GM21390 (cell line): ENCODE measurements at regions not wholly inside any gene's neighbourhood (a gene's known extent, or its start where the extent isn't known, plus 50 kb on each side); places are given as distances from the start of the nearest gene placed in this dataset.
"Not testable (repeated sequence)": the region's sequence is repeated elsewhere in the genome, so short reads cannot be mapped to it uniquely, and the experiment has no call there.

ENCODE experiments used
- ATAC-seq: cut with Tn5 transposase; IDR thresholded peaks from one replicate; pipeline ENCODE4 v1.9.1; 2021; ENCODE audit not compliant: unreplicated experiment

DNA sequence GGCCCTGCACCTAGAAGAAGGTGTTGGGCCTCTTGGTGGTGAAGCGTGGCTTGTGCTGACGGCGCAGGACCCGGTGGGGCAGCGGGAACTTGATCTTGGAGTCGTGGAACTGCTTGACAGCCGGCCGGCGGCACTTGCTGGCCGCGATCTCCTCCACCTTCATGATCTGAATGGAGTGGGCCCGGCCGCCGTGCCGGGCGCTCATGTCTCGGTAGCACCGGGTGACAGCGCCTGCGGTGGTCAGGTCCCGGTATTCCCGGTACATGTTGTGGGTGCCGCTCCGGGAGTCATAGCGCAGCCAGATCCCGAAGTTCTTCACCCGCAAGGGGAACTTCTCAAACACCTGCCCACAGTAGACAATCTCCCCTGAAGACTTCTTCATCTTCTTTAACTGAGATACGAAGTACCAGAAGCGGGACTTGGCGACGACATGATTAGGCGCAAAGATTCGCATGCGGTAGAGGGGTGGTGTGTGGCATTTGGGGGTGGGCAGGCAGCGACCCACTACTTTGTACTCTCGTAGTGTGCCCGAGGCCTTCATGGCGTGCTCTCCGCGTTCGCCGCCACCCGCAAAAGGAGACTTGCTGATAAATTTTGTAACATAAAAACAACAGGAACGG lies 92.1 kb upstream of the MSH6 start:
- not testable (repeated sequence) for ATAC-seq

DNA sequence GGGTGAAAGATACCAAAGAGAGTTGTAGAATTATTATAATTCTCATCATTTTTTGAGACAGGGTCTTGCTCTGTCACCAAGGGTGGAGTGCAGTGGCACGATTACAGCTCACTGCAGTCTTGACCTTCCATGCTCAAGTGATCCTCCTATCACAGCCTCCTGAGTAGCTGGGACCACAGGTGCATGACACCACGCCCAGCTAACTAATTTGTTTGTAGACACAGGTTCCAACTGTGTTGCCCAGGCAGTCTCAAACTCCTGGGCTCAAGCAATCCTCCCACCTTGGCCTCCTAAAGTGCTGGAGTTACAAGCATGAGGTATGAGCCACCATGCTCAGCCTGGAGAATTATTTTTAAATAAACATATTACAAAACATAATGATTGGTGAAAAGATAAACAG lies 92.8 kb upstream of the MSH6 start:
- ATAC-seq: no peak

DNA sequence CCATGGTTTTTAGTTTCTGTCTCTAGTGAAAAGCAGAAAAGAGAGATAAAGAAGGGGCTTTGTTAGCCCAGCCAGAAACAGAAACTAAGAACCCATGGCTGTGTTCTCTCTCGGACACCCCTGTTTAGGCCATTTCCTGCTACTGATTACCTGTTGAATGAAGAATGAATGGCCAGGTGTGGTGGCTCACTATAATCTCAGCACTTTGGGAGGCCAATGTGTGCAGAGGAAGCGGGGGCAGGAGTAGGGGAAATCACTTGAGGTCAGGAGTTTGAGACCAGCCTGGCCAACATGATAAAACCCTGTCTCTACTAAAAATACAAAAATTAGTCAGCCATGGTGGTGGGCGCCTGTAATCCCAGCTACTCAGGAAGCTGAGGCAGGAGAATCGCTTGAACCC lies 93.8 kb upstream of the MSH6 start:
- ATAC-seq: peak; percentile 80

DNA sequence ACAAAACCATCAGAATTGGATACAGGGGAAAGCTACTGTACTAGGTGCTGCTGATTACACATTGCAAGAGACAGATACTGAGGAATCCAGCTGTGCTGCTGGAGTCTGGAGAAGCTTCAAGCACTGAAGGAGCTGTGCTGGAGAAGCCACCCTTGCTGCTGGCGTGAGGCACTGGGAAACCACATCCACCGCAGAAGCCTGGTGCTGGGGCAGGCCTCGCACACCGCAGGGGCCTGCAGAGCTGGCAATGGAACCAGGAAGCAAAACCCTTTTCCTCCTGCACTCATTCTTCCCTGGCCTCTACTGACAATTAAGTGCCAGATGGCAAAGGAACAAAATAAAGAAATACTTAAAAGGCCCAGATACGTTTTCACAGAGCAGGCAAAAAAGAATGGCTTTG lies 94.4 kb upstream of the MSH6 start:
- no peak for ATAC-seq

DNA sequence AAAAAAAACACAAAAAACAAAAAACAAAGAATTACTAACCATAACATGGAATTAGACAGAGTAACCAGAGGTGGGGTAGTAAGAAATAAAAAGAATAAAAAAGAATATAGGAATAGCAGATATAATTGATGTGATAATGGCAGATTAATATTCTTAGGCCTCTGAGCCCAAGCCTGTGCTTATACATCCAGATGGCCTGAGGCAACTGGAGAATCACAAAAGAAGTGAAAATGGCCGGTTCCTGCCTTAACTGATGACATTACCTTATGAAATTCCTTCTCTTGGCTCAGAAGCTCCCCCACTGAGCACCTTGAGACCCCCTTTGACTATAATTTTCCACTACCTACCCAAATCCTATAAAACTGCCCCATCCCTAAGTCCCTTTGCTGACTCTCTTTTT lies 95.1 kb upstream of the MSH6 start:
- no peak for ATAC-seq

DNA sequence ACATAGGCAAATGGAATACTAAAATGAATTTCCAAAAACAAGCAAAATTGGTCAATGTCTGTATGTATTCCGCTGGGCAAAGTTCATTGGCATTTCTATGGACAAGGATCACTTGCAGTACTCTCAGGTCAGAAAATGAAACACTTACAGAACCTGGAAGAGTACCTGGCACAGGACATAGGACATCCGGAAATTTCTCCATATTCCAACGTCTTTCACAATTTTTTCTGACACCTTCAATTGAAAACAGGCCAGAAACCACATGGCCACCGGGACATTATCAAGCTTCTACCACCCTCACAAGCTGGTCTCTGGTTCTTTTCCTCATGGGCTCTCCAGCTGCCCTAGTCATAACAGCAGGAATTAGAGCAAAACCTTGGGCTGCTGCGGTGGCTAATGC lies 96.9 kb upstream of the MSH6 start:
- no peak for ATAC-seq

DNA sequence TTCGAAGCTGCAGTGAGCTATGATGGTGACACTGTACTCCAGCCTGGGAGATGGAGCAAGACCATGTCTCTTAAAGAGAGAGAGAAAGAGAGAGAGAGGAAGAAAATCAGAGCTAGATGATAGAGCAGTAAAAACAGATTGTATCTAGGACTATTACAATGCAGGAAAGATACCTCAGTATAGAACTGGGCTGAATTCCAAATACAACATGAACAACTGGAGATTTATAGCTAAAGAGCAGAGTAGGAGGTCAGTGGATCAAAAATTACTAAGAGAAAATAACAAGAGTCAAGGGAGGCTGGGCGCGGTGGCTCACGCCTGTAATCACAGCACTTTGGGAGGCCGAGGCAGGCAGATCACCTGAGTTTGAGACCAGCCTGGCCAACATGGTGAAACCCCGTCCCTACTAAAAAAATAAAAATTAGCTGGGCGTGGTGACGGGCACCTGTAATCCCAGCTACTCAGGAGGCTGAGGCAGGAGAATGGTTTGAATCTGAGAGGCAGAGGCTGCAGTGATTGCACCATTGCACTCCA lies 100.7 kb upstream of the MSH6 start:
- no peak for ATAC-seq

DNA sequence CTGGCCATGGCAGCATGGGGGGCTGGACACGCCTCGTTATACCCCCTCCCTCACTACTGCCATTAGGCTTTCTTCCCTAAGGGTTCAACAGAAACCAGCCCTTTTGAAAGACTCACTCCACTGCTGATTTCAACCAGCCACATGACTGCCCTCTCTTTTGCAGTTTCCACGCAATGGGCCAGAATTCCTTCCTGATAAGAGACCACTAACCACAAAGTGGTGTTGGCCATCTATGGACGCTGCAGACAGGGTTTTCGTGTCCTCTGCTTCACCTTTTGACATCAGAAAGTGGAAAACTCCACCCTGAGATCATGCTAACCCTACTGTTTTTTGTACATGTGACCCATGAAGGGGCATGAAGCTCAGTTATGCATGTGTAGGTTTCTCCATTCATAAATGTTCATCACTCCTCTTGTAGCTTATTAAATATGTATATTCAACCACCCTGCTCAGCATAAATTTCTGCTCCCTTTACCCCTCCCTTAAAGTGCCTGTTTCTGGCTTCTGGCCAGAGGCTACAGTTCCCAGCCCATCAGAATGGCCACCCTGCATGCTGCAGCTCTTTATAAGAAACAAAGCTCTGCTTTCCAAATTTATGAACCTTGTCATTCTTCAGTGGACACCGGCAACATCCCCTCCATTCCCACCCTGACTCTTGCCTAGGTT lies 105.6 kb upstream of the KCNK12 start:
- ATAC-seq: no peak

DNA sequence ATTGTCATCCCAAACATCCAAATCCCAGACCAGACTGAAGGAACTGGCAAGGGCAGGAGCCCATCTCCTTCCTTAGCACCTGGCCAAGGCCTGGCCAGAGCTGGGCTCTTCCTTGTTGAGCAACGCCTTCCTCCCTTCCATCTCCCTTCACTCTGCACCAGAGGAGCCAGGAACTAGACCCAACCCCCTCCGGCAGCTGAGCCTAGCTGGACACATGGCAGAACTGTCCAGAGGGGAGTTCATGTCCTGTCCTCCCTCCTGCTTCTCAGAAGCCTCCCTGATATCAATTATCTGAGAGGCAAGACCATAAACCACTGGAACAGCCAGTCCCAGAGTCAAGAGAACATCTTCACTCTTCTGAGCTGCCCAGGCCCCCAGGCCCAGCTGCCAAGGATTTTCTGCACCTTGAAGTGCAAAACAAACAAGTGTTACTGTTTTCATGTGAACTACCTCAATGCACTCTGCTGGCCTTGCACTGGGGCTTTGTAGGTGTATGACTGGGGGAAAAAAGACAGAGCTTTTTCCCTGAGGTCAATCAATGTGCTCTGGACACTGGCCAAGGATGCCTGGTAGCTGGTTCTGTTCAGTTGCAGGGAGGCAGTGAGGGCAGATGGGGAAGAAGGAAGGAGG lies 104.5 kb upstream of the KCNK12 start:
- ATAC-seq: no peak

DNA sequence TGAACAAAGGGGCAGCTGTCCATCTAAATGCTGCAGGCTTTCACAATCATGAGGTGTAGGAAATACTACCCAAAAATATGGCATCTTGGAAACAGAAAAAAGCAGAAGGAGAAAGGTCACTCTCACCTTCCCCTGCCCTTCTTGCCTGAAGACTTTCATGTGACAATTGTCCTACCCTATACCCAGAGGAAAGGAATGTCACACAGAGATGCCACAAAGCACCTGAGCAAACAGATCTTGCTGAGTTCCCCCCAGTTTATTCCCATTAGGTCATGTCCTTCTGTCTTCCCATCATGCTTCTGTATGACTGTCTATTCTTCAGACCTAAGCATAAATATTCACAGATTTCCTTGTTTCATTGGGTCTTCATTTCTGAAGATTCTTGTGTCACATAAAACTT lies 95.5 kb upstream of the KCNK12 start:
- no peak for ATAC-seq

DNA sequence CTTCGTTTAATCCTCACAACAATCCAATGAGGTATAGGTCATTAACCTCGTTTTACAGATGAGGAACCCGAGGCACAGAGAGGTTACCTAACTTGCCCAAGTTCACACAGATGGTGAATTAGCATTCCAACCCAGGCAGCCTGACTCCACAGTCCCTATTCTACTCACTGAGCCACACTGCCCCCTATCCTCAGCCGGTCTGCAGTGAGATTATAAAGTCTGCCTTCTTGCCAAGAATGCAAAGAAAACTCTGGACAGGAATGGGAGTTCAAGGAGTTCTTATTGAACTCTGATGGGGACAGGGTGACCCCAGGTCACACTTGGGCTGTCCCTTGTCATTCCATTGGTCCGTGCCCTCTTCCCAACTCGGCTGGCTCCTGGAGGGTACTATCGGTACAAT lies 94.0 kb upstream of the KCNK12 start:
- no peak for ATAC-seq

DNA sequence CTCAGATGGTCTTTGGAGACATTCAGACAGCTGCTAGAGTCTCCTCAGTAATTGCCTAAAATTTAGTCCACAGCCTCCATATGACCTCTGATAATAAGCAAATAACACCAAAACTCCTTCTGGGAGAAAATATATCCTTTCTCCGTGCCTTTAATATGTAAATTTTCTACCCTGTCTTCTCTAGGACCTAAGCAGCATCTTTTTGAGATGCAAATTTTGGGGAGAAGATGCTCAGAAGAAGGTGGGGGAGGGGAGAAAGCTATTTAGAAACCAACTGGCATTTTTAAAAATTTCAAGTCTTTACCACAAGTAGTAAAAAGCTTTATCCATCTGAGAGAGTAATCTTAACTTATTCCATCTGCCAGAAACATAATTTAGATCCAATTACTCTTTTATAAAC lies 91.8 kb upstream of the KCNK12 start:
- no peak for ATAC-seq

DNA sequence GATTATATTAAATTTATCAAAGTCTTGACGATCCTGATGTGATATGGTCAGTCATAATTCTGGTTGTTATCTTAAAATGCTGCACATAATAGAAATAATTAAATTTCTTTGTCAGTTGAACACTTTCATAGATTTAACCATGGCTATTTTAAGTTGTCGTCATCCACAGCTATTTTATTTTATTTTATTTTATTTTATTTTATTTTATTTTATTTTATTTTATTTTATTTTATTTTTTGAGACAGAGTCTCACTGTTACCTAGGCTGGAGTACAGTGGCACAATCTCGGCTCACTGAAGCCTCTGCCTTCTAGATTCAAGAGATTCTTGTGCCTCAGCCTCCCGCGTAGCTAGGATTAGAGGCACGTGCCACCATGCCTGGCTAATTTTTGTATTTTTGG lies 90.5 kb upstream of the KCNK12 start:
- ATAC-seq: no peak

DNA sequence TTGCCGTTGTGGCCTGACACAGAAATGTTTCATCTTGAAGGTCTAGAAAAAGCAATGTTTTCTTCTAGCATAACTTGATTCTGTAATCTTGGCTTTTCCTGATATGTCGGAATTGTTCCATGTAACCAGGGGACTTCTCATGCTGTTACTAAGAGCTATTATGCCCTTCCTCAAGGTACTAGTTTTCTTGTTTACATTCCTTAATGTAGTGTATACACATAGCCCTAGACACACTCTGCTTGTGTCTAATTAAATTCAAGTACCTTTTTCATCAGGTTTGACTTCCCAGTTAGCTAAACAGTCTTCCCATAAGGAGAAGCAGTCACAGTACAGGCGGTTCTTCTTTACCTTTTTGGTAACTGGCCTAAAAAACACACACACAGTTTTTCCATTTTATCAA lies 89.4 kb upstream of the KCNK12 start:
- ATAC-seq: no peak

DNA sequence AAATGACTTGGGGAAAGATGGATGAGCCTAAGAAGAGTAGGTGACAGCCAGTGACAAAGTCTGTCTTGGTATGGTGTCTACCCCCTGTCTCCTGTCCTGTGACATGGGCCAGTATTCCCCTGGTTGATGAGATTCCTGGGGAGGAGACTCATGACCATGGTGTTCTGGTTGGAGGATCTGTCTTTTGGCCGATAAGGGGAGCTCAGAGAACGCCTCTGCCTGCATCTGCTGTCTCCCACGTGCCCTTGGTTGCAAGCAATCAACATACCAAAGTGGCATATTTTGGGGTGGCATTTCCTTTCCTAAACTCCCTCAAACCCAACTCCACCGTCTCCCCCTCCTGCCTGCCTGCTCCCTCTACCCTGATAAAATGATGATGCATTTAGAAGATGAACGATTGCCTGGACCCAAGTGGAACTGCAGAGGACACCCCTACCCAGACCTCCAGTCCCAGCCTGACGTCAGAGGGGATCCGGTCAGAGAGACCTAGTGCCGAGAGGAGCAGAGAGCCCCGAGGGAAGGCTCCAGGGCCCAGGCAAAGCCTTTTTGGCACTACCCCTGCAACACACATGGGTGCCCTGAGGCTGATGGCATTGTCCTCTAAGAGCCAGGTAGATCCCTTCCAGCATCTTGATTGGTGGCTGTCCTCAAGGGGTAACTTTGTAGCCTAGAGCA lies 88.0 kb upstream of the KCNK12 start:
- ATAC-seq: no peak

DNA sequence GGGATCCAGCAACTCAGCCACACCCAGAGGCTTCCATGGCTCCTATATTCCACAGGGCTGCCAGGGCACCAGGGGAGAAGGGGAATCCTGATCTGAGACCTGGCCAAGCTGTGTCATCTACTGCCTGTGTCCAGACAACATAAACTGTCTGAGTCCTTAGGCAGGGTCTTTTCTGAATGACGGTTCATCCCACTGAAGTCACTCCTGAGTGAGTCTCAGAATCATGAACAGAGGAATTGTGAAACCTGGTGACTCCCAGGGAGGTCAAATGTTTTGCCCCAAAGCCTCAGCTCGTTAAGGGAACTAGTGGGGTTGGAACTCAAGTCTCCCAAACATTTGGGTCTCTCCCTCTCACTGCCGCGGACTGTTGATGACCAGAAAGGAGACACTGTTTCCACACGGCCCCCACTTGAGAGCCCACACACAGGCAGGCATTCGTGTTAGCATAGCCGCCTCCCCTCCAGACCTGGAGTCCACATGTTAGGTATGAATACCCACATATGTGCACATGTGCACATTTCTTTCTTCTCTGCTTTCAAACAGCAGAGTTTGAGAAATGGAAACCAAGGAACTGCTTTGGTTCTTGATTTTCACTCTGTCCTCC lies 87.2 kb upstream of the KCNK12 start:
- ATAC-seq: no peak

DNA sequence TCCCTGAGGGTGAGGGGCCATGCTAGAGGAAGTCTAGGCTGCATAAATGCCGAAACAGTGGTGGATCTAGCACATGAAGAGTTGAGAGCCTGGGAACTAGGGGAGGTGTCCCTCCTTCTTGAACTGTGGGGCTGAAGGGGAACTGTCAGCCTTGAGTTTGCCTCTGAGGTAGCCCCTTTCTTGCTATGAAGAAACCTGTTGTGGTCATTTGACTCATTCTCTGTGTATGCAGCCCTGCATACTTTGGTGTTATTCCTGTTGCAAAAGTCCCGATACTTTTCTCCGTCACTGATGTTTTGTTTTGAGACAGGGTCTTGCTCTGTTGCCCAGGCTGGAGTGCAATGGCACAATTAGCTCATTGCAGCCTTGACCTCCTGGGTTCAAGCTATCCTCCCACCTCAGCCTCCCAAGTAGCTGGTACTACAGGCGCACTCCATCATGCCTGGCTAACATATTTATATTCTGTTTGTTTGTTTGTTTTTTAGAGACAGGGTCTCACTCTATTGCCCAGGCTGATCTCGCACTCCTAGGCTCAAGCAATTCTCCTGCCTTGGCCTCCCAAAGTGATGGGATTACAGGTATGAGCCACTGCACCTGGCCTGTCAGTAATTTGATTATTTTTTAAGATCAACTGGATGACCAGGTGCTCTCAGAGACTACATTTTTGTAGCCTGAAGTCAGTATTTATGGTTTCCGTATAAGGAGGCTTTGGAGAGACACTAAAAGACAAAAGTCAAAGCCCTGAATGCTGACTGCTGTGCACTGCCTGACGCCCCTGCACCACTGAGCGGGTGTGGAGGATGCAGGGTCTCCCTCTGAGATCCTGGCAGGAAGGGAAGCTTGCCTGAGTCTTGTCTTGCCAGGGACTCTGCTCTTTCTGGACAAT lies 86.2 kb upstream of the KCNK12 start:
- no peak for ATAC-seq

DNA sequence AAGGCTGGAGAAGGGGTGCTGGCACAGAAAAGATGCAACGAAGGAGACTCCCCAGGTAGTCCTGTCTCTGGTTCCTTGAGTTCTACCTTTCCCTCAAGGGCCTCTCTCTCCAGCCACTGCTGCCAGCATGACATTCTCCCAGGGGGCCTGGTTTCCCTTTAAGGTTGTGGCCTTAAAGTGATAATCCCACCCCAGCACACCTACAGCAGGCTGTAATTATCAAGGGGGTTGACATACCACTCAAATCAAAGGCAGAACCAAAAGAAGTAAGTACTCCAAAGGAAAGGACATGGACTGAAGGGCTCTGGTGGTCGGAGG lies 84.7 kb upstream of the KCNK12 start:
- peak; percentile 8 for ATAC-seq

DNA sequence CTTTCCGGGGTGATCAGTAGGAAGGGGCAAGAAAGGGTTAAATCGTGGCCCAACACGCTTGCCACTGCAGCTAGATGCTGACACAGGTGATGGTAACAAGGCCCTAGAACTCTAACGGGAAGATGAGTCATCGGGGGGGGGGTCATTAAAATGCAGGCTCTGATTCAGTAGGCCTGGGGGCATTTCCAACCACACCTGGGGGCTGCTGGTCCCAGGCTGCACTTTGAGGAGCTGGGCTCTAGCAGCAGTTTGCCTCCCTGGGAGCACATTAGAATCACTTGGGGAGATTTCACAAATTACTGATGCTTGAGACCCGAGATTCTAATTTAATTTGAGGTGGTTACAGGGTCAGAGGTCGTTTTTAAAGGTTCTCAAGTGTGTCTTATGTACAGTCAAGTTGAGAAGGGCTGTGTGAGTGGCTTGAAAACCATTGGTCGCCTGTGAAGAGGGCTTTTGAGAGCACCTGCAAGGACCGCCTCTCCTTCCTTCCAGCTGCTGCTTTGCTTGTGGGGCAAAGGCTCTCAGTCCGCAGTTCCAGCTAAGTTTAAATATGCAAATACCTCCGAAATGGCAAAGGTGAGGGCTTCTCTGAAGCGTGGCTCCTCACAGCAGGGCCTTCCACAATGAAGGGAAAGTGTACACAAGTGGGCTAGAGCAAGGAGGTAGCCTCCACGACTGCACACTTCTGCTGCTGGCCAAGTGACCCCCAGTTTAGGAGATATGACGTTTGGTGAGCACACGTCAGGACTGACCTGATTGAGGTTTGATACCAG lies 84.2 kb upstream of the KCNK12 start:
- ATAC-seq: peak; percentile 88
